ENCODE measurements at regions not wholly inside any gene's neighbourhood (a gene's known extent, or its start where the extent isn't known, plus 50 kb on each side); places are given as distances from the start of the nearest gene placed in this dataset.

GRCh38 chr12:45658020-45658419, 71.5 kb upstream of the ARID2 start:
- TF ChIP-seq, protein P1, sequence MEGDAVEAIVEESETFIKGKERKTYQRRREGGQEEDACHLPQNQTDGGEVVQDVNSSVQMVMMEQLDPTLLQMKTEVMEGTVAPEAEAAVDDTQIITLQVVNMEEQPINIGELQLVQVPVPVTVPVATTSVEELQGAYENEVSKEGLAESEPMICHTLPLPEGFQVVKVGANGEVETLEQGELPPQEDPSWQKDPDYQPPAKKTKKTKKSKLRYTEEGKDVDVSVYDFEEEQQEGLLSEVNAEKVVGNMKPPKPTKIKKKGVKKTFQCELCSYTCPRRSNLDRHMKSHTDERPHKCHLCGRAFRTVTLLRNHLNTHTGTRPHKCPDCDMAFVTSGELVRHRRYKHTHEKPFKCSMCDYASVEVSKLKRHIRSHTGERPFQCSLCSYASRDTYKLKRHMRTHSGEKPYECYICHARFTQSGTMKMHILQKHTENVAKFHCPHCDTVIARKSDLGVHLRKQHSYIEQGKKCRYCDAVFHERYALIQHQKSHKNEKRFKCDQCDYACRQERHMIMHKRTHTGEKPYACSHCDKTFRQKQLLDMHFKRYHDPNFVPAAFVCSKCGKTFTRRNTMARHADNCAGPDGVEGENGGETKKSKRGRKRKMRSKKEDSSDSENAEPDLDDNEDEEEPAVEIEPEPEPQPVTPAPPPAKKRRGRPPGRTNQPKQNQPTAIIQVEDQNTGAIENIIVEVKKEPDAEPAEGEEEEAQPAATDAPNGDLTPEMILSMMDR (IDR thresholded peaks at IDR 0.05): no peak
- Histone ChIP-seq H3K4me1 (ENCODE audit: control insufficient read depth in 1 of 2, insufficient read depth in 2 of 2, low read length in 2 of 2) (peaks cover 28 to 38% of the 10 kb centered on the region in 2 donors), H4K20me1 (ENCODE audit: insufficient read depth, low read length) (no peaks in the 10 kb centered on the region), H3K4me2 (replicated peaks; ENCODE audit: extremely low read depth, low read length, poor library complexity, severe bottlenecking) (no peak overlapping the region), H3K27ac (ENCODE audit: low read depth in 1 of 2, low read length in 2 of 2) (no peak overlapping the region), H3K9ac (ENCODE audit: insufficient read depth, low read length, poor library complexity, severe bottlenecking) (no peak overlapping the region), H3K9me3 (replicated peaks in 1 of 2; ENCODE audit: control insufficient read depth in 1 of 2, insufficient read depth in 1 of 2, low read length in 2 of 2) (no peaks in the 10 kb centered on the region), H3K36me3 (replicated peaks in 1 of 2; ENCODE audit: control insufficient read depth in 1 of 2, insufficient read depth in 2 of 2, low read length in 2 of 2) (no peaks in the 10 kb centered on the region), H3K4me3 (replicated peaks in 1 of 3; ENCODE audit: low read depth in 2 of 3, low read length in 3 of 3) (no peak overlapping the region), H3K79me2 (ENCODE audit: insufficient read depth, low read length) (no peaks in the 10 kb centered on the region), H3K27me3 (ENCODE audit: control insufficient read depth in 2 of 2, insufficient read depth in 2 of 2, low read length in 2 of 2) (no peaks in the 10 kb centered on the region), H2AFZ (ENCODE audit: insufficient read depth, low read depth, low read length, poor library complexity, severe bottlenecking) (no peak overlapping the region)
- intact Hi-C loops (cut with micrococcal nuclease): loop anchor here in 1 of 2 donors (10.0 kb wide), 1 partner anchor 557 kb away; no protein-coding TSS in a partner anchor
- 0% methylated on average over 1 of the region's 4 CpGs for WGBS (ENCODE audit: insufficient coverage)
- peak in 1 of 3 donors; percentile 16 for DNase-seq
- Mint-ChIP-seq H3K9me3 (peaks cover 0 to 2% (median 0%) of the 10 kb centered on the region in 7 donors), H3K4me3 (no peak overlapping the region), H3K4me1 (peaks cover 35% of the 10 kb centered on the region), H3K36me3 (peaks cover 0 to 3% of the 10 kb centered on the region in 2 donors), H3K27ac (peak overlapping the region in 2 of 7 donors; percentile 62 to 63), H3K27me3 (ENCODE audit: low read depth in 3 of 3) (no peaks in the 10 kb centered on the region)

GRCh38 chr12:45660330-45660729, 69.2 kb upstream of the ARID2 start:
- intact Hi-C loops (cut with micrococcal nuclease): no loop called here
- peaks cover 0 to 2% (median 0%) of the 10 kb centered on the region in 7 donors for H3K9me3 Mint-ChIP-seq
- H3K4me3 Mint-ChIP-seq: no peak overlapping the region
- H3K36me3 ChIP-seq (replicated peaks in 1 of 2; ENCODE audit: control insufficient read depth in 1 of 2, insufficient read depth in 2 of 2, low read length in 2 of 2): no peaks in the 10 kb centered on the region
- no peaks in the 10 kb centered on the region for H3K27me3 Mint-ChIP-seq (ENCODE audit: low read depth in 3 of 3)
- H3K4me1 Mint-ChIP-seq: peaks cover 34% of the 10 kb centered on the region
- H4K20me1 ChIP-seq (ENCODE audit: insufficient read depth, low read length): no peaks in the 10 kb centered on the region
- no peak overlapping the region for H3K4me3 ChIP-seq (replicated peaks in 1 of 3; ENCODE audit: low read depth in 2 of 3, low read length in 3 of 3)
- H3K27ac Mint-ChIP-seq: no peak overlapping the region
- no peak overlapping the region for H3K27ac ChIP-seq (ENCODE audit: low read depth in 1 of 2, low read length in 2 of 2)
- WGBS (ENCODE audit: insufficient coverage): 30% methylated on average over 2 of the region's 2 CpGs
- peak overlapping the region; percentile 10 for H3K4me2 ChIP-seq (replicated peaks; ENCODE audit: extremely low read depth, low read length, poor library complexity, severe bottlenecking)
- peaks cover 0 to 3% of the 10 kb centered on the region in 2 donors for H3K36me3 Mint-ChIP-seq
- H3K9me3 ChIP-seq (replicated peaks in 1 of 2; ENCODE audit: control insufficient read depth in 1 of 2, insufficient read depth in 1 of 2, low read length in 2 of 2): no peaks in the 10 kb centered on the region
- DNase-seq: peak; percentile 32 to 56 (median 39)
- peaks cover 26 to 37% of the 10 kb centered on the region in 2 donors for H3K4me1 ChIP-seq (ENCODE audit: control insufficient read depth in 1 of 2, insufficient read depth in 2 of 2, low read length in 2 of 2)
- TF ChIP-seq, protein P1 (IDR thresholded peaks at IDR 0.05): no peak
- H3K79me2 ChIP-seq (ENCODE audit: insufficient read depth, low read length): no peaks in the 10 kb centered on the region
- no peaks in the 10 kb centered on the region for H3K27me3 ChIP-seq (ENCODE audit: control insufficient read depth in 2 of 2, insufficient read depth in 2 of 2, low read length in 2 of 2)
- no peak overlapping the region for H3K9ac ChIP-seq (ENCODE audit: insufficient read depth, low read length, poor library complexity, severe bottlenecking)
- H2AFZ ChIP-seq (ENCODE audit: insufficient read depth, low read depth, low read length, poor library complexity, severe bottlenecking): no peak overlapping the region

Measured in CD14-positive monocyte (primary cell).